NB4 (cell line): ENCODE measurements at regions not wholly inside any gene's neighbourhood (a gene's known extent, or its start where the extent isn't known, plus 50 kb on each side); places are given as distances from the start of the nearest gene placed in this dataset.

Source experiments
- MYC ChIP-seq: IDR thresholded peaks from 2 replicates; pipeline ENCODE4 v1.6.1; 2011; ENCODE audit warnings: low read depth, low read length
- POLR2A ChIP-seq: IDR thresholded peaks from 2 replicates; pipeline ENCODE4 v1.6.1; 2011; ENCODE audit warnings: mild to moderate bottlenecking; ENCODE audit not compliant: insufficient read length; ENCODE audit errors: extremely low read depth
- TF ChIP-seq, protein P1 (sequence below): IDR thresholded peaks from one replicate; pipeline ENCODE4 v1.5.1; 2012; ENCODE audit warnings: low read depth, low read length

DNA sequence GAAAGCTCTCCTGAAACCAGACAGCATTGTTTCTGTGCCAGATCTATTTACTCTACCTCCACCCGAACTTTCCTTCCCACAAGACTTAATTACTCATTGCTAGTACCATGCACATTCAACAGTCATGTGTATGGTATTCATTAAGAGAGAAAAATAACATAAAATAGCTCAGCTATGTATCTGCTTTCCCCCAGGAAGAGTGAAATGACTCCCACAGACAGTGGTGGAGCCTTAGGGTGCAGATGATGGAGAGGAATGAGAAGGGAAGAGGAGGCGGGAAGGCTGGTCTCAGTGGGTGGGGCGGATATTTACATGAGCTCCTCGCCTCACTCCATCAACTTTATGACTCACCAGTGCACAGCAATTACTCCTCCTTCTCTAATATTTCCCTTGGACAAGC lies 724.5 kb downstream of the EPHA4 start:
- TF ChIP-seq, protein P1, sequence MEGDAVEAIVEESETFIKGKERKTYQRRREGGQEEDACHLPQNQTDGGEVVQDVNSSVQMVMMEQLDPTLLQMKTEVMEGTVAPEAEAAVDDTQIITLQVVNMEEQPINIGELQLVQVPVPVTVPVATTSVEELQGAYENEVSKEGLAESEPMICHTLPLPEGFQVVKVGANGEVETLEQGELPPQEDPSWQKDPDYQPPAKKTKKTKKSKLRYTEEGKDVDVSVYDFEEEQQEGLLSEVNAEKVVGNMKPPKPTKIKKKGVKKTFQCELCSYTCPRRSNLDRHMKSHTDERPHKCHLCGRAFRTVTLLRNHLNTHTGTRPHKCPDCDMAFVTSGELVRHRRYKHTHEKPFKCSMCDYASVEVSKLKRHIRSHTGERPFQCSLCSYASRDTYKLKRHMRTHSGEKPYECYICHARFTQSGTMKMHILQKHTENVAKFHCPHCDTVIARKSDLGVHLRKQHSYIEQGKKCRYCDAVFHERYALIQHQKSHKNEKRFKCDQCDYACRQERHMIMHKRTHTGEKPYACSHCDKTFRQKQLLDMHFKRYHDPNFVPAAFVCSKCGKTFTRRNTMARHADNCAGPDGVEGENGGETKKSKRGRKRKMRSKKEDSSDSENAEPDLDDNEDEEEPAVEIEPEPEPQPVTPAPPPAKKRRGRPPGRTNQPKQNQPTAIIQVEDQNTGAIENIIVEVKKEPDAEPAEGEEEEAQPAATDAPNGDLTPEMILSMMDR: no peak
- TF ChIP-seq POLR2A (no peak), MYC (no peak)
